IPS-NIHi11 (cell line): ENCODE measurements at regions not wholly inside any gene's neighbourhood (a gene's known extent, or its start where the extent isn't known, plus 50 kb on each side); places are given as distances from the start of the nearest gene placed in this dataset.
"Not testable (repeated sequence)": the region's sequence is repeated elsewhere in the genome, so short reads cannot be mapped to it uniquely, and the experiment has no call there.

Experiments
- DNase-seq: peaks from one replicate; pipeline ENCODE4 v3.0.0; 2012; ENCODE audit warnings: mixed read lengths, low spot score

DNA sequence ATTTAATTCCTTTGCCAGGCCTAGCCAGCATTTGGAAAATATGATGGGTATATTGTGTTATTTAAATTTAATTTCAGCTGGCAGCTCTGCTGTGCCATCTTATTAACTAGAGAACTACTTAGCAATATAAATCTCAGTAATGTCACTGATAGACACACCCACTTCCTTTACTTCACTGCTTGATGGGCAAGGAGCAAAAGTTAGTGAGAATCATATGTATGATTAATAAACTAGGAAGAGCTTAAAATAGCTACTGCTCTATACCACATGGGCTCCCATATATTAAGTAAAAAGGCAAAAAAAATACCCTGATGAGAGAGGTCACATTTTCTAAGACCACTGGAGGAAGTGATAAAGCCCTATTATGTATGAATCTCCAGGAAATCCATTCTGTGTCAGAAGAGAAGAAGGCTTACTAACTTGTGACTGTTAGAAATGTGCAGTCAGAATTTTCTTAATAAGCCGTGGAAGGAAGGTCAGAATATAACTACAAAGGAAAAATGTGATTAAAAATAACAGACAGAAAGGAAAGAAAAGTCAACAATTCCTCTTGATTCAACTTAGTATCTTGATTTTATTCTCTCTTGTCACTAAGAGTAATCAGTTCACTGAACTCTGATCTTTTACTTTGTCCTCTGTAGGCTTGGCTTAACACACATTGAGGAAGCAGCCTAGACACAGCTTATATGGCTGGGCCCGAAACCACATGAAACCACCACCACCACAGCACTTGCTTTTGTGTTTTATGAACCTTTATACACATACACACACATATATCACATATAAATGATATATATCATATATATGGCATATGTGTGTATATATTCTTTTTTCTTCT lies 1233.9 kb upstream of the ALCAM start:
- no peak for DNase-seq

GRCh38 chr3:104133630-104134029 lies 1233.1 kb upstream of the ALCAM start:
- peak; percentile 18 for DNase-seq

- no peak for DNase-seq
These were observed 1229.6 kb upstream of the ALCAM start for GRCh38 chr3:104137116-104137515.

GRCh38 chr3:104145164-104145563 lies 1221.5 kb upstream of the ALCAM start:
- DNase-seq: no peak

DNA sequence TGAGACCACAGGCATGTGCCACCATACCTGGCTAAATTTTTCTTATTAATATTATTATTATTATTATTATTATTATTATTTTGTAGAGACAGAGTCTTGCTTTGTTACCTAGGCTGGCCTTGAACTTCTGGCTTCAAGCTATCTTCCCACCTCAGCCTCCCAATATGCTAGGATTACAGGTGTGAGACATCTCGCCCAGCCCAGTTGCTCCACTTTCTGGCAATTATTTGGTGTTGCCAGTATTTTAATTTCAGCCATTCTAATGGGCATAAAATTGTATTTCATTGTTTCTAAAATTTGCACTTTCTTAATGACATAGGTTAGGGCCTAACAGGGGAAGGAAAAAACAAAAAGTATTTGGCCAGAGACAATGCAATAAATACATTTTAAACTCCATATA lies 1217.6 kb upstream of the ALCAM start:
- DNase-seq: no peak

- no peak for DNase-seq
These were observed 1216.0 kb upstream of the ALCAM start for GRCh38 chr3:104150724-104151123.

GRCh38 chr3:104154896-104155295 lies 1211.8 kb upstream of the ALCAM start:
- DNase-seq: no peak

- DNase-seq: no peak
These were observed 1200.8 kb upstream of the ALCAM start for GRCh38 chr3:104165866-104166265.

DNA sequence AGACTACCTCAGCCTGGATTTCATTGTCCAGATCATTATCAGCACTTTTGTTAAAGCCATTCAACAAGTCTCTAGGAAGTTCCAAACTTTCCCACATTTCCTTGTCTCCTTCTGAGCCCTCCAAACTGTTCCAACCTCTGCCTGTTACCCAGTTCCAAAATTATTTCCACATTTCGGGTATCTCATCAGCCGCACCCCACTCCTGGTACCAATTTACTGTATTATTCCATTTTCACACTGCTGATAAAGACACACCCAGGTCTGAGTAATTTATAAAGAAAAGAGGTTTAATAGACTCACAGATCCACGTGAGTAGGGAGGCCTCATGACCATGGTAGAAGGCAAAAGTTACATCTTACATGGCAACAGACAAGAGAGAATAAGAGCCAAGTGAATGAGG lies 1198.3 kb upstream of the ALCAM start:
- DNase-seq: no peak

DNA sequence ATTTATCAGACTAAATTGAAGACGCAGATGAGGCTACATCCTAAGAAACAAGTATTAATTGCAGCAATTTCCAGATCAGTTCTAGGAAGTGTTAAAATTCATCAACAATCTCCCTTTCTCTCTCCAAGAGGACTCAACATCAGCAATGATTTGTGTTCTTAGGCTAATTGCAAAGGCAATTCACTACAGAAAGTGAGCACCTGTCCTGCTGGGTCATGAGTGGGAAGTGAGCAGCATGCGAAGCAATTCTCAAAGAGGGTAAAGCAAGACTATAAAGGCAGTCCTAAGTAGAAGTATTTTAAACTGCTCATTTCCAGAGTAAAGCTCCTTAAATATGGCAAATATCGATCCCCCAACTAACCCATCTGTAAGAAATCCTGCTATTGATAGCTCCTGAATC lies 1191.0 kb upstream of the ALCAM start:
- no peak for DNase-seq

- DNase-seq: no peak
These were observed 1190.0 kb upstream of the ALCAM start for GRCh38 chr3:104176706-104177105.

GRCh38 chr3:104178680-104179079 lies 1188.0 kb upstream of the ALCAM start:
- DNase-seq: no peak

GRCh38 chr3:104180906-104181305 lies 1185.8 kb upstream of the ALCAM start:
- no peak for DNase-seq

- no peak for DNase-seq
These were observed 1176.0 kb upstream of the ALCAM start for GRCh38 chr3:104190681-104191080.

GRCh38 chr3:104198131-104198530 lies 1168.6 kb upstream of the ALCAM start:
- no peak for DNase-seq

- peak; percentile 9 for DNase-seq
These were observed 1159.8 kb upstream of the ALCAM start for GRCh38 chr3:104206925-104207324.

DNA sequence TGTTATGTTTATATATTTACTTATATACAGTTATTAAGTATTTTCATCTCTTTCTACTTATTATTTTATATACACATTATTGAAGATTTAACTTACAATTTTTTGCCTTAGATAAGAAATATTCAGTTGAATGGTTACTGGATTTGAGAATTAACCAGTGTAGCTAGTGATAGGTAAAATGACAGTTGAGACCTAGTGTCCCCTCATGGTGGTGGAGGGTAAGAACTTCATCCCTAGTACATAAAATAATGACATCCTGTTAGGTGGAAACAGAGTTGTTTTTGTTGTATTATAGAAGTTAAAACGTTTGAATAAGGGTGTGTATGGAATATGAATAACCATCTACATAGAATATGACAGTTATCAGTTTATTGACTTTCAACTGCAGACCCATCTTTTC lies 1152.4 kb upstream of the ALCAM start:
- DNase-seq: no peak

DNA sequence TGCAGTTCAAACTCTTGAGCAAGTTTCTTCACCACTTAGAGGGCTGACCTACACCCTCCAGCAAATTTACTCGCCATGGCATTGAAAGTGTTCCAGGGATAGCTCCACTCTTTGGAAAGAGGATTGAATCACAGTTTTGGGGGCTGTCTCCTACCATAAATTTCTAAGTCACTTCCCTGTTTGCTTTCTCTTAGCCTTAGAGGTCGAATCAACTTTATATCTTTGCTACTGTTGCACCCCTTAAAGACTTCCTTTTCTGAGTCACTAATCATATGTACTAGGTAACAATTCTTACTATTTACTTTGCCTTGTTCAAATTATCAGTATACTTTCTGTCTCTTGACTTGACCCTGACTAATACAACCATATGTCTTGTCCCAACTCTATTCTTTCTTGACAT lies 1151.8 kb upstream of the ALCAM start:
- DNase-seq: no peak

- not testable (repeated sequence) for DNase-seq
These were observed 1147.7 kb upstream of the ALCAM start for GRCh38 chr3:104219046-104219445.

GRCh38 chr3:104234442-104235194 lies 1132.1 kb upstream of the ALCAM start:
- no peak for DNase-seq

DNA sequence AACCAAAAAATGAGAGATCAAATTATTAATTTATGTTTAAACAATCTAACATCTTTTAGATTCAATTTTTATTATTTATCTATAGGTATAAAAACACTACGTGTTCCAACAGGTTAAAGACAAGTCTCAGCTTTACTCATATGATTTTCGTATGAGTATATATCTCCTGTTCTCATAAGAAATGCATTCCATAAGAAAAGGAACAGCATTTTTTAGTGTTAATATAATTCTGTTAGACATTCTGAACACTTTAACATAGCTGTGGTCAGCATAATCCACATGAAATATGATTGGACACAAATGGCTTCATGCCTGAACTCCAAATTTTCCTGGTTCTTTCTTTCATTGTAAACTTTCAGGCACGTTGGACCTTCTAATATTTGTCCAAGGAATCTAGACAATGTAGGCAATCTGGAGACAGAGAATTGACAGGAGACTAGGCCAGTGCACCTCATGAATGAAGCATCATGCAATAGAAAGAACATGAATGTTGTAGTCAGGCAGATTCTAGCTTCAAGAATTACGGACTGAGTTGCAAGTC lies 1122.0 kb upstream of the ALCAM start:
- no peak for DNase-seq

DNA sequence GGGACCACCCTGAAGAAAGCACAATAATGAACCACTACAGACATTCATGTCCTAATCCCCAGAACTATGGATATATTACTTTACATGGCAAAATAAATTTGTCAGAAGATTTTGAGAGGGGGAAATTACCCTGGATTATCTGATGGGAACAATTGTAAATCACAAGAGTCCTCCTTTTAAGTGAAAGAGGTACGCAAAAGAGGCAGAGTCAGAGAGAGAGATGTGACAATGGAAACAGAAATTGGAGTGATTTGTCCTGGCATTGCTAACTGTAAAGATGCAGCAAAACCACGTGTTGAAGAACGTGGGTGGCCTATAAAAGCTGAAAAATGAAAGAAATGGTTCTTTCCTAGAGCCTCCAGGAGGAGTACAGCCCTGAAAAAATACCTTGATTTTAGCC lies 1121.4 kb upstream of the ALCAM start:
- DNase-seq: no peak

GRCh38 chr3:104245981-104246380 lies 1120.7 kb upstream of the ALCAM start:
- DNase-seq: no peak
